CD4-positive, alpha-beta T cell treated with Interleukin-4 for 1 hour (primary cell): ENCODE measurements at regions not wholly inside any gene's neighbourhood (a gene's known extent, or its start where the extent isn't known, plus 50 kb on each side); places are given as distances from the start of the nearest gene placed in this dataset.
"Not testable (repeated sequence)": the region's sequence is repeated elsewhere in the genome, so short reads cannot be mapped to it uniquely, and the experiment has no call there.

Experiments used
- DNase-seq, 2 donors: peaks; one replicate each; pipeline ENCODE4 v3.0.0-alpha.2; 2020 to 2022

- no peak for DNase-seq
Observed at GRCh38 chr10:20381761-20382160, 515.4 kb downstream of the NEBL start.

DNA sequence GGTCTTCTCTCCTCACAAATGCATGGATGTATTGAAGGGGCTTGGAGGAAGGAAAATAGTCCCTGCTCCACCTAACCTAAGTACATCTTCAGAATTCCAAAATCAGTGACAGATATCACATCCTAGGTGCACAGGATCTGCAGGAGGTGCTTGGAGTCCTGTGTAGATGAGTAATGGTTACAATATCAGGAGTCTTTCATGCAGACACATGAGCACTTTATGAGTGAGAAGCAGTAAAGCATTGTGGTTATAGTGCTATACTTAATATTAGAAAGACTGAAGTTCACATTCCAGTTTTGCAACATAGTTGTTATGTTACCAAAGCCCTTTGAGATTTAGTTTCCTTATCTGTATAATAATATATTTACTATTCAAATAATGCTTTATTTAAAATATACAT is 516.7 kb downstream of the NEBL start:
- no peak for DNase-seq

- DNase-seq = no peak
Observed at GRCh38 chr10:20372748-20373147, 524.4 kb downstream of the NEBL start.

- DNase-seq = not testable (repeated sequence)
Observed at GRCh38 chr10:20370977-20371533, 526.1 kb downstream of the NEBL start.

DNA sequence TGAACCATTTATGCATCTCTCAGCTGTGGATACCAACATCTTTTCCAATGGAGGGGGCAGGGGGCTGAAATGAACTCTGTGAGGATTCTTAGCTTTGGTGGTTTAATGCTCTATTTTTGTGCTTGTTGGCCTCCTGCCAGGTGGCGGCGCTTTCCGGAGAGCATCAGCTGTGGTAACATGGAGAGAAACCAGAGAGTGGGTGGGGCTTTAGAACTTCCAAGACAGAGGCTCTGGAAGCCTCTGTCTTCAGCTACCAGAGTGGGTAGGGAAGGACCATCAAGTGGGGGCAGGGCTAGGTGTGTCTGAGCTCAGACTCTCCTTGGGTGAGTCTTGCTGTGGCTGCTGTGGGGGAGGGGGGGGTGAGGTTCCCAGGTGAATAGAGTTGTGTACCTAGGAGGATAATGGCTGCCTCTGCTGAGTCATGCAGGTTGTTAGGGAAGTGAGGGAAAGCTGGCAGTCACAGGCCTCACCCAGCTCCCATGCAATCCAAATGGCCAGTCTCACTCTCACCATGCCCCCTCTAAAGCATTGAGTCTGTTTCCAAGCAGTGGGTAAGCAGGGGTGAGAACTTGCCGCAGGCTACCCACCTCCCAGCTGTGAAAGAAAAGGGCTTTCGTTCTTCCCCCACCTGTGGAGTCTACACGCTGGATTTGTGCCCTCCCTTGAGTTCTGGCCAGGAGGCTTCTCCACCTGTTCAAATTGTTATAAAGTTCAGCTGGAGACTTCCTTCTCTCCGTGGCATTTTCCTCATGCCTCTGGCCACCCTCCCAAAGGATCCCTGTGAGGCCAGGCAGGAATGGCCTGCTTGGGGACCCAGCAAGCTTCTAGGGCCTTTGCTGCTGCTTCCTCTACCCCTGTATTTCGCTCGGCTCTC is 527.0 kb downstream of the NEBL start:
- no peak for DNase-seq

- no peak for DNase-seq
Observed at GRCh38 chr10:20363684-20364083, 533.4 kb downstream of the NEBL start.

GRCh38 chr10:20355915-20356314 is 539.7 kb downstream of the PLXDC2 start:
- no peak for DNase-seq

GRCh38 chr10:20355011-20355410 is 538.8 kb downstream of the PLXDC2 start:
- DNase-seq = no peak

- no peak for DNase-seq
Observed at GRCh38 chr10:20354166-20354565, 537.9 kb downstream of the PLXDC2 start.

DNA sequence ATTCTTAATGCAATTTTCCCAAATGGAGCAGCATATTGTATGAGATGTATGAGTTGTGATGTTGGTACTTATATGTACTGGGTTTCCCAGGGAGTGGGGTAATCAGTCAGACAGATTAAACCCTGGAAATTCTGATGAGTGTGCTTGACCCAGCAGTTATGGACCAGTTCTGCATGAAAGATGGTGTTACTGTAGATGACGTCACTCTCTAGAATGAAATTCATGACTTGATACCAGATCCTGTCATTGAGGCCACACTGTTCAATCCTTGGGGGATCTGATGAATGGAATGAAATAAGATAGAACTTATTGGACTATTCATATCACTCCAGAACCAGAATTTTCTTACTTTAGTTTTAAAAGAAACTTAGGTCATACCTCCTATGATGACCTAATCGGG is 534.3 kb downstream of the PLXDC2 start:
- no peak for DNase-seq

- no peak for DNase-seq
Observed at GRCh38 chr10:20343036-20343435, 526.8 kb downstream of the PLXDC2 start.
